LNCAP (cell line): ENCODE measurements at regions not wholly inside any gene's neighbourhood (a gene's known extent, or its start where the extent isn't known, plus 50 kb on each side); places are given as distances from the start of the nearest gene placed in this dataset.

Source experiments
- TF ChIP-seq, protein P1 (sequence below): fragments of 450-650 bp; IDR thresholded peaks from 2 replicates; pipeline ENCODE4 v1.5.1; 2017; ENCODE audit warnings: mild to moderate bottlenecking

DNA sequence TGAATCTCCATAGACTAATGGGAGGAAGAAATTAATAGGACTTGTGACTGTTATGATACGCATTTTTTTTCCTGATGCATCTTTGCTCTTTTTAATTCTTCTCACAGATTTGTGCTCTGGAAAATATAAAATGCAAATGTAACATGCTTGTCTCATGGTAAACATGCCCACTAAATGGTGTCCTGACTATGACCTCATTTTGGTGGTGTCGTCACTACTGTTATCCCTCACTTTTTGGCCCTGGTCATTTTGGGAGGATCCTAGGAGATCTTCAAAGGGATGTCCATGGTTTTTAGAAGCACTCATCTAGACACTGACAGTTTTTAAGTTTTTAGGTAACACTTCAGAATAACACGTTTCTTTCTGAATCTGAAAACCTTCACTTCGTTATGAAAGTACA is 790.8 kb upstream of the FBXO33 start:
- TF ChIP-seq, protein P1, sequence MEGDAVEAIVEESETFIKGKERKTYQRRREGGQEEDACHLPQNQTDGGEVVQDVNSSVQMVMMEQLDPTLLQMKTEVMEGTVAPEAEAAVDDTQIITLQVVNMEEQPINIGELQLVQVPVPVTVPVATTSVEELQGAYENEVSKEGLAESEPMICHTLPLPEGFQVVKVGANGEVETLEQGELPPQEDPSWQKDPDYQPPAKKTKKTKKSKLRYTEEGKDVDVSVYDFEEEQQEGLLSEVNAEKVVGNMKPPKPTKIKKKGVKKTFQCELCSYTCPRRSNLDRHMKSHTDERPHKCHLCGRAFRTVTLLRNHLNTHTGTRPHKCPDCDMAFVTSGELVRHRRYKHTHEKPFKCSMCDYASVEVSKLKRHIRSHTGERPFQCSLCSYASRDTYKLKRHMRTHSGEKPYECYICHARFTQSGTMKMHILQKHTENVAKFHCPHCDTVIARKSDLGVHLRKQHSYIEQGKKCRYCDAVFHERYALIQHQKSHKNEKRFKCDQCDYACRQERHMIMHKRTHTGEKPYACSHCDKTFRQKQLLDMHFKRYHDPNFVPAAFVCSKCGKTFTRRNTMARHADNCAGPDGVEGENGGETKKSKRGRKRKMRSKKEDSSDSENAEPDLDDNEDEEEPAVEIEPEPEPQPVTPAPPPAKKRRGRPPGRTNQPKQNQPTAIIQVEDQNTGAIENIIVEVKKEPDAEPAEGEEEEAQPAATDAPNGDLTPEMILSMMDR = no peak

DNA sequence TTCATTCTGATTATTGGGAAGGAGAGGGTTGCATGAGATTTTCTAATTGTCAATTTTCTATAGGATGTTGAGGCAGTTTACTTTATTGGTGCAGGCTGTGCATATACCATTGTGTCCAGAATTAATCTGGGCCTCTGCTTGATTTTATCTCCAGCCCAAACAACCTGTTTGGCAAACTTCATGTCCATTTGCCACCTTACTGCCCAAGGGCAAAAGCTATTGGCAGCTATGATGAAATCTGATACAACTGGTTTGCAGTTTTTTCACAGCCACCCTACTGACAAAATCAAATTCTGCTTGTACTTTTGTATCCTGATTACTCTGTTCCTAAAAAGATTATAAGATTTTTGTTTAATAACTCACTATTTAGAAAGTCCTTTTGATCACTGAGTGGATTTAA is 789.2 kb upstream of the FBXO33 start:
- TF ChIP-seq, protein P1 = no peak

DNA sequence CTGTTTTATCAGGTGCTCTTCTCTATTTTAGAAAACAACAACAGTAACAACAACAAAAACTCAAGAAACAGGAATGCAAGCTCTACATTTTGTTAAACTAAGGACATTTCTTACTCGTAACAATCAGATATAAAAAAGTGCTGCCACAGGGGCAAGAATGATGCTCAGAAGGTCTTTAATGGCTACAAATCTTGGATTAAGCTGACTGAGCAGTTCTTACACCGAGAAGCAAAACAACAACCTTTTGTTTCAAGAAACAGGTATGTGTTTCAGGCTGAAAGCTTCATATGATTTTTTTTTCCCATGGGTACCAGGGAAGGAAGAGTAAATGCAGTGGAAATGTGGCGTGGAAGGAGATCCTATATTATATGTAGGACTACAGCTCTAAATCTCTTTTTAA is 786.8 kb upstream of the FBXO33 start:
- TF ChIP-seq, protein P1 = no peak

DNA sequence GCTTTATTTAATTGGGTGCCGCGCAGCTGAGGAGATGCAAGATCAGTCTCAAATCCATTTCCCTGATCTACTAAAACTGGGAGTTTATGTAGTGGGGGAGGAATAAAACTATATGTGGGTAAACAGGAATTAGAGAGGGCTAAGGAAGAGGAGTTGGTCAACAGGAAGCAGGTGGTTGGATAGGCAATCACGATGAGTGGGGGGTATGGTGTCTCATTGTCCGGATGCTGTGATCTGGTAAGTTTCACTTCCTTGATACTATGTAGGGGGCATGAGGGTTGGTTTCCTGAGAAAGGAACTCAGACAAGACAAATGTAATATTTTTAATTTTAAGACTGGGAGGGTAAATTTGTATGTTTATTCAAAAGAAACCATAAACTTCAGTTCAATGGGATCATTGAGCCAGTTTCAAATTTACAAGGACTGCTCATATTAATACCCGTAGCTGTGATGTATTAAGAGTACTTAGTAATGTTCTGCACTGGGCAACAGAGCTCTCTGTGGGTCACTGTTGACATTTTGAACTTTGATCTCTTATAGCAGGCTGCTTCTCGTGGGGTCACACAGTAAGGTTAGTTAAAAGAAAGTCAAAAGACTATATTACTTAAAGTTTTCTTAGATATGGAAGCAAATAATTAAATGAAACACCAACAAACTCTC is 786.2 kb upstream of the FBXO33 start:
- TF ChIP-seq, protein P1 = no peak

DNA sequence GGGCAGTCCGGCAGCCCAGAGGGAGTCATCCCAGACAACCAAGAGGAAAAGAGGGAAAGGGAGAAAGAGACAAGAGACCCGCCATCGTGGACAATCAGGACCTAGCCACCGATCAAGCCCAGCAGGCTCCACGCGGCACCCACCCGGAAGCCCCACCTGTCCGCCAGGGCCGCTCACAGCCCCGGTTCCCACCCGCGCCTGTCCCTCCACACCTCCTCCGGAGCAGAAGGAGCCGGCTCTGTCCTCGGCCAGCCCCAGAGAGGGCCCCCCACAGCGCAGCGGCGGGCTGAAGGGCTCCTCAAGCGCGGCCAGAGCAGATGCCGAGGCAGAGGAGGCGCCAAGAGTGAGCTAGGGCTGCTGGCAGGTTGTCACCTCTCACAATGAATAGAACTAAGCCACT is 784.7 kb upstream of the FBXO33 start:
- TF ChIP-seq, protein P1 = no peak

DNA sequence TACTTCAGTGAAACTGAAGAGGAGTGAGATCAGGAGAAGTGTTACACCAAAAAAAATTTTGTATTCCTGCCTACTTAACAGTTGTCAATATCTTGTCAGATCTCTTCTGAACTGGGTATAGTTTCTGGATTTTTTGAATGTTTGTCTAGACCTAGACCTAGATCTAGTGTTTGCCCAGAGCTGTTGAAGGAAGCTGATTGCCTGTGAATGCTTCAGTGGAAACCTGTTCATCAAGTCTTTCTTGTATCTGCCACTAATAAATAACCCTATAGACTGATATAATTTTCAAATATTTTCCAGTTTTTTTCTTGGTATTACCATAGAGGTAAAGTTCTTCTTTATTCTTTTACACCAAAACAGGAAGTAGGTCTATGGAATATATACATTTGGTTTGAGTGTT is 781.5 kb upstream of the FBXO33 start:
- TF ChIP-seq, protein P1 = no peak

DNA sequence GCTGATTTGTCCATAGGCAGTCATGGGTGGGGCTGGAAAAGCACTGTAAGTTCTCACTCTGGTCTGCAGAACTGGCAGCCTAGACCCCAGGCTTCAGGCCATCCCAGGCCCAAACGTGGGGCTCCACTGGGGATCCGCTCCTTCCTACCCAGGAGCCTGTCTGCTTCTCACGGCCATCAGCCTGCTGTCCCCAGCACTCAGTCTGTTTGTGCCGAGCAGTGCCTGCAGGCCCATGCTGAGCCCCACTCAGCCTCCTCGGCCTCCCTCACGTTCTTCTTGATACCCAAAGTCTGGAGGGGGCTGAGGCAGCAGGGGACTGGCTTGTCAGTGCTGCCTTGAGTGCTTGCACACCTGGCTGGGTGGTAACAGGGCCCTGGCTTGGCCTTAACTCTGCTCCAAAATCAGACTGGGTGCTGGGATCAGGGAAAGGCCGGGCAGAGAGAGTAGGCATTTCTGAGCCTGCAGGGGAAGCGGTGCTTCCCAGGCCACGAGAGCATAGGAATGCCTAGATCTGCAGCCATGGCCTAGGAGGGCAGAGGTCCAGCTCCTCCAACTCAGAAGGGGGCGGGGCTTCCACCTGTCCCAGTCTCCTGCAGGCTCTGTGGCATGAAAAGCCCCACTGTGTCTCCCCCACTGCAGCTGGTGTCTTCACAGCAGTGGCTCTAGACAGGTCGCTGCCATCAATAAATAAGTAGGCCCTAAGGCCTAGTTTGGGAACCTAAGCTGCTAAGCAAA is 772.4 kb upstream of the FBXO33 start:
- TF ChIP-seq, protein P1 = no peak
